Mammary epithelial cell (primary cell): ENCODE measurements at regions not wholly inside any gene's neighbourhood (a gene's known extent, or its start where the extent isn't known, plus 50 kb on each side); places are given as distances from the start of the nearest gene placed in this dataset.

Experiments used
- CTCF ChIP-seq, 2 donors: IDR thresholded peaks in 1 of 2; conservative IDR thresholded peaks in 1 of 2; 2 replicates each; pipeline ENCODE4 v1.5.1; 2011 to 2012; ENCODE audit warnings: inconsistent platforms in 2 of 2, low read length in 2 of 2, mild to moderate bottlenecking in 2 of 2, control low read depth in 1 of 2, low read depth in 1 of 2; ENCODE audit not compliant: insufficient read depth in 1 of 2; ENCODE audit errors: extremely low read depth in 1 of 2
- EZH2 ChIP-seq: IDR thresholded peaks from 2 replicates; pipeline ENCODE4 v1.6.1; 2012; ENCODE audit warnings: low read length, inconsistent platforms, borderline replicate concordance

- no peak for TF ChIP-seq CTCF (conservative IDR thresholded peaks at IDR 0.05 in 1 of 2, IDR thresholded peaks at IDR 0.05 in 1 of 2; ENCODE audit: extremely low read depth in 1 of 2, insufficient read depth in 1 of 2, low read depth in 1 of 2, low read length in 2 of 2)
- no peak for TF ChIP-seq EZH2
Measured at GRCh38 chr5:74949976-74950375, 83.8 kb upstream of the FAM169A start.
